HEK293 (cell line): ENCODE measurements at regions not wholly inside any gene's neighbourhood (a gene's known extent, or its start where the extent isn't known, plus 50 kb on each side); places are given as distances from the start of the nearest gene placed in this dataset.
A peak's percentile ranks its signal among the peaks of the same experiment; 100 is the strongest.

ENCODE experiments used
- CTCF ChIA-PET: fragments of 350-600 bp; formaldehyde crosslinking; extraction: SDS; loops from one replicate; lab custom pipeline; 2021; ENCODE audit warnings: antibody characterized with exemption; lab: Yijun Ruan, JAX
- POLR2A ChIA-PET: fragments of 300-600 bp; formaldehyde crosslinking; extraction: SDS; loops from one replicate; lab custom pipeline; 2020; ENCODE audit warnings: antibody characterized with exemption, inconsistent platforms; lab: Yijun Ruan, JAX
- H3K27ac ChIP-seq: fragments of 200-500 bp; sonication (Bioruptor generic); 2 replicates; pipeline ENCODE4 v1.5.1; 2014; ENCODE audit warnings: low read depth, low read length, control low read depth, inconsistent platforms; ENCODE audit errors: extremely low read depth
- H3K36me3 ChIP-seq, 2 experiments: fragments of 200-500 bp in 1 of 2; sonication (Bioruptor generic) in 1 of 2; 1 replicate in 1 of 2; 2 replicates in 1 of 2; pipeline ENCODE4 v1.5.1; 2014 to 2017; ENCODE audit warnings: inconsistent platforms in 2 of 2, low read length in 2 of 2; ENCODE audit not compliant: control insufficient read depth in 2 of 2, insufficient read depth in 1 of 2
- H3K4me1 ChIP-seq: fragments of 200-500 bp; sonication (Bioruptor generic); 2 replicates; pipeline ENCODE4 v1.5.1; 2014; ENCODE audit warnings: mild to moderate bottlenecking, low read length, inconsistent platforms; ENCODE audit not compliant: control insufficient read depth, insufficient read depth
- H3K4me3 ChIP-seq: 2 replicates; pipeline ENCODE4 v1.5.1; 2011; ENCODE audit warnings: low read depth, mild to moderate bottlenecking, control low read depth, low read length, moderate library complexity
- H3K9me3 ChIP-seq: fragments of 200-500 bp; sonication (Bioruptor generic); 2 replicates; pipeline ENCODE4 v1.5.1; 2014; ENCODE audit warnings: low read depth, low read length, inconsistent platforms; ENCODE audit not compliant: control insufficient read depth, insufficient read depth
- BCL6B ChIP-seq: fragments of 450-650 bp; formaldehyde crosslinking; IDR thresholded peaks from 2 replicates; pipeline ENCODE4 v1.5.1; 2017; ENCODE audit warnings: missing biosample characterization, missing genetic modification characterization
- INSM2 ChIP-seq: fragments of 450-650 bp; formaldehyde crosslinking; IDR thresholded peaks from 2 replicates; pipeline ENCODE4 v1.5.1; 2016; ENCODE audit warnings: missing biosample characterization, missing genetic modification characterization
- PATZ1 ChIP-seq: fragments of 450-650 bp; formaldehyde crosslinking; IDR thresholded peaks from 2 replicates; pipeline ENCODE4 v1.5.1; 2016; ENCODE audit warnings: missing biosample characterization, missing genetic modification characterization
- REPIN1 ChIP-seq: fragments of 450-650 bp; formaldehyde crosslinking; IDR thresholded peaks from 2 replicates; pipeline ENCODE4 v1.5.1; 2017; ENCODE audit warnings: missing biosample characterization, missing genetic modification characterization, low read depth
- ZBTB26 ChIP-seq: fragments of 450-650 bp; formaldehyde crosslinking; optimal IDR thresholded peaks from 2 replicates; pipeline ENCODE3; 2016; ENCODE audit warnings: missing biosample characterization, mild to moderate bottlenecking, missing genetic modification characterization
- ZFP3 ChIP-seq: fragments of 450-650 bp; formaldehyde crosslinking; IDR thresholded peaks from 2 replicates; pipeline ENCODE4 v1.5.1; 2016; ENCODE audit warnings: low read depth, missing biosample characterization, missing genetic modification characterization
- ZFP37 ChIP-seq: fragments of 450-650 bp; formaldehyde crosslinking; IDR thresholded peaks from 2 replicates; pipeline ENCODE4 v1.5.1; 2016; ENCODE audit warnings: missing biosample characterization, missing genetic modification characterization
- ZIC2 ChIP-seq: fragments of 450-650 bp; formaldehyde crosslinking; IDR thresholded peaks from 2 replicates; pipeline ENCODE4 v1.5.1; 2016; ENCODE audit warnings: missing biosample characterization, missing genetic modification characterization
- ZNF292 ChIP-seq: fragments of 450-650 bp; formaldehyde crosslinking; IDR thresholded peaks from 2 replicates; pipeline ENCODE4 v1.5.1; 2016; ENCODE audit warnings: low read depth, missing biosample characterization, missing genetic modification characterization, borderline replicate concordance
- ZNF324 ChIP-seq: fragments of 450-650 bp; formaldehyde crosslinking; IDR thresholded peaks from 2 replicates; pipeline ENCODE4 v1.5.1; 2016; ENCODE audit warnings: missing biosample characterization, missing genetic modification characterization
- ZNF585B ChIP-seq: fragments of 450-650 bp; formaldehyde crosslinking; IDR thresholded peaks from 2 replicates; pipeline ENCODE4 v1.5.1; 2016; ENCODE audit warnings: missing biosample characterization, missing genetic modification characterization
- ZNF654 ChIP-seq: fragments of 450-650 bp; formaldehyde crosslinking; IDR thresholded peaks from 2 replicates; pipeline ENCODE4 v1.5.1; 2016; ENCODE audit warnings: low read depth, missing biosample characterization, missing genetic modification characterization
- ZNF664 ChIP-seq: fragments of 450-650 bp; formaldehyde crosslinking; IDR thresholded peaks from 2 replicates; pipeline ENCODE4 v1.5.1; 2016; ENCODE audit warnings: missing biosample characterization, missing genetic modification characterization
- ZNF677 ChIP-seq: fragments of 450-650 bp; IDR thresholded peaks from 2 replicates; pipeline ENCODE4 v1.5.0; 2018; ENCODE audit warnings: missing biosample characterization, mild to moderate bottlenecking, missing genetic modification characterization, moderate library complexity

- H3K4me3 ChIP-seq = no peak overlapping the region
- CTCF ChIA-PET = interaction anchor here (0.6 to 2.1 kb wide), 4 partner anchors 12 to 964 kb away, joined by 3 to 7 read pairs (median 3); no protein-coding TSS in a partner anchor
- POLR2A ChIA-PET = interaction anchor here (0.7 kb wide), 2 partner anchors 301 to 392 kb away, joined by 6 to 8 read pairs; no protein-coding TSS in a partner anchor
Observed at GRCh38 chr4:111628437-111628836, 516.8 kb upstream of the FAM241A start.

GRCh38 chr4:111630705-111631104, 514.5 kb upstream of the FAM241A start:
- TF ChIP-seq ZFP37 (tag by site-specific recombination) (no peak), ZNF664 (tag by site-specific recombination) (no peak), ZNF654 (peak; percentile 81), BCL6B (tag by site-specific recombination) (no peak), ZBTB26 (tag by site-specific recombination) (no peak), ZNF585B (tag by site-specific recombination) (no peak), REPIN1 (tag by site-specific recombination) (no peak)
- Histone ChIP-seq H3K9me3 (no peaks in the 10 kb centered on the region), H3K4me3 (no peak overlapping the region), H3K4me1 (no peaks in the 10 kb centered on the region), H3K27ac (no peak overlapping the region), H3K36me3 (no peaks in the 10 kb centered on the region)
- CTCF ChIA-PET = interaction anchor here (0.7 to 2.3 kb wide), 4 partner anchors 30 to 358 kb away, joined by 3 to 7 read pairs (median 3); no protein-coding TSS in a partner anchor
- POLR2A ChIA-PET = no interaction called here

More at GRCh38 chr4:111628437-111628836, 516.8 kb upstream of the FAM241A start:
- Histone ChIP-seq H3K27ac (no peak overlapping the region), H3K4me1 (no peaks in the 10 kb centered on the region), H3K36me3 (no peaks in the 10 kb centered on the region), H3K9me3 (no peaks in the 10 kb centered on the region)
- TF ChIP-seq ZNF324 (tag by site-specific recombination) (no peak), ZFP3 (tag by site-specific recombination) (no peak), ZIC2 (tag by site-specific recombination) (peak; percentile 46), PATZ1 (no peak)

- TF ChIP-seq ZNF677 (tag by site-specific recombination) = no peak
- TF ChIP-seq INSM2 (tag by site-specific recombination) = no peak
- no peak for TF ChIP-seq ZNF292
- H3K4me1 ChIP-seq = no peaks in the 10 kb centered on the region
- ChIA-PET POLR2A (no interaction called here), CTCF (interaction anchor here (0.7 to 2.3 kb wide), 8 partner anchors 10 to 1633 kb away, joined by 3 to 9 read pairs (median 3); no protein-coding TSS in a partner anchor)
- no peak overlapping the region for H3K27ac ChIP-seq
- H3K36me3 ChIP-seq = no peaks in the 10 kb centered on the region
- no peaks in the 10 kb centered on the region for H3K9me3 ChIP-seq
- H3K4me3 ChIP-seq = no peak overlapping the region
Observed at GRCh38 chr4:111631215-111631999, 513.8 kb upstream of the FAM241A start.
